Endothelial cell of umbilical vein (primary cell): ENCODE measurements at regions not wholly inside any gene's neighbourhood (a gene's known extent, or its start where the extent isn't known, plus 50 kb on each side); places are given as distances from the start of the nearest gene placed in this dataset.

ENCODE experiments used
- BruUV-seq: library from RNA; stranded (reverse); fragments of 400-500 nt; replicated peaks from 2 replicates; lab custom pipeline; 2021; lab: Mats Ljungman, UMichigan
- CTCF ChIA-PET: fragments of 300-600, 350-600 bp; sonication (Branson Sonifier 250); formaldehyde crosslinking; loops from one replicate; lab custom pipeline; 2021; ENCODE audit warnings: antibody characterized with exemption, inconsistent platforms; lab: Charles Lee
- POLR2A ChIA-PET: fragments of 300-600, 350-600 bp; sonication (Branson Sonifier 250); formaldehyde crosslinking; loops from one replicate; lab custom pipeline; 2021; ENCODE audit warnings: antibody characterized with exemption, inconsistent platforms; lab: Charles Lee
- DNase-seq: peaks from one replicate; pipeline ENCODE4 v3.0.0-alpha.2; 2011; ENCODE audit warnings: low read depth, low spot score
- FAIRE-seq: peaks from 2 replicates; lab custom pipeline; 2011; peaks lifted over from hg19 to GRCh38; lab: Jason Lieb, UNC
- H2AFZ ChIP-seq: 2 replicates; pipeline ENCODE4 v1.6.0; 2012; ENCODE audit warnings: low read depth, low read length, control low read depth, inconsistent platforms
- H3K27ac ChIP-seq: 2 replicates; pipeline ENCODE4 v1.5.1; 2011; ENCODE audit warnings: low read depth, mild to moderate bottlenecking, control low read depth, low read length, moderate library complexity; ENCODE audit not compliant: insufficient read depth
- H3K27me3 ChIP-seq, 2 experiments: 2 replicates each; pipeline versions ENCODE4 v1.6.0 to v1.6.1; 2011; ENCODE audit warnings: low read length in 2 of 2, mixed read lengths in 1 of 2; ENCODE audit not compliant: control insufficient read depth in 2 of 2, insufficient read depth in 2 of 2
- H3K36me3 ChIP-seq, 2 experiments: 2 replicates in 1 of 2; 3 replicates in 1 of 2; pipeline ENCODE4 v1.5.1; 2011; ENCODE audit warnings: low read length in 2 of 2, mild to moderate bottlenecking in 1 of 2, moderate library complexity in 1 of 2; ENCODE audit not compliant: control insufficient read depth in 2 of 2, insufficient read depth in 2 of 2; ENCODE audit errors: extremely low read depth in 1 of 2
- H3K4me1 ChIP-seq: 3 replicates; pipeline ENCODE4 v1.5.1; 2011; ENCODE audit warnings: mild to moderate bottlenecking, low read length; ENCODE audit not compliant: control insufficient read depth, insufficient read depth; ENCODE audit errors: extremely low read depth
- H3K4me2 ChIP-seq: 2 replicates; pipeline ENCODE4 v1.6.1; 2011; ENCODE audit warnings: low read length, control low read depth, mixed read lengths; ENCODE audit not compliant: insufficient read depth
- H3K4me3 ChIP-seq, 3 experiments: fragments of 200-600 bp in 1 of 3; sonication (generic), shearing (Covaris generic) in 1 of 3; replicated peaks in 1 of 3; 2 replicates each; pipeline ENCODE4 v1.5.1; 2011 to 2016; ENCODE audit warnings: control low read depth in 3 of 3, low read length in 3 of 3, mild to moderate bottlenecking in 2 of 3, inconsistent platforms in 1 of 3, low read depth in 1 of 3, moderate library complexity in 1 of 3; ENCODE audit not compliant: insufficient read depth in 1 of 3
- H3K79me2 ChIP-seq: 2 replicates; pipeline ENCODE4 v1.6.0; 2012; ENCODE audit warnings: low read length, inconsistent platforms; ENCODE audit not compliant: control insufficient read depth, insufficient read depth
- H3K9ac ChIP-seq: replicated peaks from 2 replicates; pipeline ENCODE3; 2011; ENCODE audit warnings: low read length, control low read depth; ENCODE audit not compliant: insufficient read depth; ENCODE audit errors: extremely low read depth
- H3K9me1 ChIP-seq: replicated peaks from 3 replicates; pipeline ENCODE4 v1.6.0; 2011; ENCODE audit warnings: mild to moderate bottlenecking, low read length; ENCODE audit not compliant: control insufficient read depth, insufficient read depth; ENCODE audit errors: extremely low read depth
- H3K9me3 ChIP-seq: replicated peaks from 2 replicates; pipeline ENCODE4 v1.5.1; 2012; ENCODE audit warnings: low read length, inconsistent platforms; ENCODE audit not compliant: control insufficient read depth, insufficient read depth
- H4K20me1 ChIP-seq: replicated peaks from 2 replicates; pipeline ENCODE3; 2011; ENCODE audit warnings: mild to moderate bottlenecking, low read length; ENCODE audit not compliant: control insufficient read depth, insufficient read depth; ENCODE audit errors: extremely low read depth
- EZH2 ChIP-seq: IDR thresholded peaks from 2 replicates; pipeline ENCODE4 v1.6.1; 2012; ENCODE audit warnings: borderline replicate concordance, low read depth, mild to moderate bottlenecking, moderate library complexity, low read length, inconsistent platforms; ENCODE audit not compliant: severe bottlenecking
- FOS ChIP-seq: IDR thresholded peaks from 2 replicates; pipeline ENCODE4 v1.6.1; 2011; ENCODE audit warnings: mild to moderate bottlenecking, low read length, moderate library complexity, borderline replicate concordance; ENCODE audit not compliant: insufficient read depth
- GATA2 ChIP-seq: IDR thresholded peaks from 2 replicates; pipeline ENCODE4 v1.7.0; 2011; ENCODE audit warnings: low read depth, mild to moderate bottlenecking, moderate library complexity, mixed read lengths, low read length; ENCODE audit not compliant: insufficient read length, insufficient read depth
- JUN ChIP-seq: IDR thresholded peaks from 2 replicates; pipeline ENCODE4 v1.6.1; 2011; ENCODE audit warnings: borderline replicate concordance, low read depth; ENCODE audit not compliant: insufficient read length, insufficient read depth
- MAX ChIP-seq: IDR thresholded peaks from 2 replicates; pipeline ENCODE4 v1.6.1; 2011; ENCODE audit not compliant: insufficient read depth, insufficient read length
- MYC ChIP-seq: IDR thresholded peaks from one replicate; pipeline ENCODE4 v1.6.1; 2011; ENCODE audit warnings: mild to moderate bottlenecking, low read depth, low read length
- POLR2A ChIP-seq: IDR thresholded peaks from 2 replicates; pipeline ENCODE4 v1.6.1; 2012; ENCODE audit warnings: low read depth, mild to moderate bottlenecking, control low read depth, low read length
- dilution Hi-C: fragments of 300-500 bp; cut with MboI; formaldehyde crosslinking; loops from one replicate; pipeline ENCODE4 v1.15.0; 2019; ENCODE audit warnings: low sequenced_read_pairs; ENCODE audit not compliant: extremely low pct_ligation_motif_present
- intact Hi-C: fragments of 100-400 bp; cut with micrococcal nuclease; formaldehyde crosslinking; loops from one replicate; pipeline ENCODE4 v1.10.0; 2022
- TF ChIP-seq, protein P1 (sequence below), 2 donors: IDR thresholded peaks; 1 replicate in 1 of 2; 2 replicates in 1 of 2; pipeline ENCODE4 v1.5.1; 2011; ENCODE audit warnings: low read length in 2 of 2, mild to moderate bottlenecking in 2 of 2, moderate library complexity in 2 of 2, control low read depth in 1 of 2, inconsistent platforms in 1 of 2, low read depth in 1 of 2; ENCODE audit not compliant: insufficient read depth in 1 of 2; ENCODE audit errors: extremely low read depth in 1 of 2

- POLR2A ChIA-PET = no interaction called here
- Histone ChIP-seq H4K20me1 (no peaks in the 10 kb centered on the region), H3K36me3 (no peaks in the 10 kb centered on the region), H3K9ac (no peak overlapping the region), H2AFZ (no peak overlapping the region), H3K4me1 (no peaks in the 10 kb centered on the region), H3K27me3 (peaks cover 0 to 4% of the 10 kb centered on the region in 2 experiments), H3K27ac (no peak overlapping the region), H3K9me1 (no peaks in the 10 kb centered on the region), H3K4me3 (no peak overlapping the region), H3K79me2 (no peaks in the 10 kb centered on the region), H3K9me3 (no peaks in the 10 kb centered on the region), H3K4me2 (no peak overlapping the region)
- intact Hi-C loops = loop anchor here (5.0 kb wide), 1 partner anchor 1289 kb away; no protein-coding TSS in a partner anchor
- BruUV-seq = no TSS peak
- dilution Hi-C loops = no loop called here
- TF ChIP-seq POLR2A = no peak
- TF ChIP-seq EZH2 = no peak
- TF ChIP-seq GATA2 = no peak
- no peak for TF ChIP-seq MAX
- no peak for TF ChIP-seq MYC
- TF ChIP-seq FOS = no peak
- CTCF ChIA-PET = no interaction called here
- DNase-seq = no peak
- FAIRE-seq = no peak
Observed at GRCh38 chr18:70493461-70493860, 204.6 kb downstream of the SOCS6 start.

DNA sequence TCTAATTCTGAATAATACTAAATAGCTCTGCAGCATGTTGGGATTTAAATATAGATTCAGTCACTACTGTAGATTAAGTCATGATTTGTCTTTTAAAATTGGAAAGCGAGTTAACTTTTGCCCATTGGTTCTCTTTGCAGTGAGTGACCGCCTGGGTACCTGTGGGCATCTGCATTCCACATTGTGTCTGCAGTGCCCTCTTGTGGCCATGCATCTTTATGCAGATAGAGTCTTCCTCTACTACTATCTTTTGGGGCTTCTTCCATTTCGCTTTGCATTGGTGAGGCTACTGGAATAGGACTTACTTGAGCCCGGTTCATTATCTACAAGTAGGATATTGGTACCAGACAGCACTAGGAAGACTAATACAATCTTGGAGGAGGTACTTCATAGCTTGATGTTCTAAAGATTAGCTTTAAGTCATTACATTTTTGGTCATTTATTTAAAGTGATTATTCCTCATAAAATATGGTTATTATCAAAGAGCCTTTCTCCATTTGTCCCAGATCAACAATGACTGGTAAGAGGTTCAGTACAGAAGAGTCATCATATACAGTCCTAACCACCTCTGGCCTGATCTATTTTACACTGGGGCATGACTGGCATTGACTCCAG is 203.0 kb downstream of the SOCS6 start:
- dilution Hi-C loops (no loop called here), intact Hi-C loops (loop anchor here (5.0 kb wide), 1 partner anchor 1290 kb away; no protein-coding TSS in a partner anchor)
- POLR2A ChIA-PET = no interaction called here
- Histone ChIP-seq H3K27ac (no peak overlapping the region), H3K9ac (no peak overlapping the region), H3K79me2 (no peaks in the 10 kb centered on the region), H4K20me1 (no peaks in the 10 kb centered on the region), H3K36me3 (no peaks in the 10 kb centered on the region), H3K4me2 (no peak overlapping the region), H3K4me1 (no peaks in the 10 kb centered on the region), H3K9me1 (no peaks in the 10 kb centered on the region), H3K9me3 (no peaks in the 10 kb centered on the region), H3K4me3 (no peak overlapping the region), H3K27me3 (peaks cover 0 to 4% of the 10 kb centered on the region in 2 experiments), H2AFZ (no peak overlapping the region)
- BruUV-seq = no TSS peak
- TF ChIP-seq JUN = no peak
- TF ChIP-seq, protein P1, sequence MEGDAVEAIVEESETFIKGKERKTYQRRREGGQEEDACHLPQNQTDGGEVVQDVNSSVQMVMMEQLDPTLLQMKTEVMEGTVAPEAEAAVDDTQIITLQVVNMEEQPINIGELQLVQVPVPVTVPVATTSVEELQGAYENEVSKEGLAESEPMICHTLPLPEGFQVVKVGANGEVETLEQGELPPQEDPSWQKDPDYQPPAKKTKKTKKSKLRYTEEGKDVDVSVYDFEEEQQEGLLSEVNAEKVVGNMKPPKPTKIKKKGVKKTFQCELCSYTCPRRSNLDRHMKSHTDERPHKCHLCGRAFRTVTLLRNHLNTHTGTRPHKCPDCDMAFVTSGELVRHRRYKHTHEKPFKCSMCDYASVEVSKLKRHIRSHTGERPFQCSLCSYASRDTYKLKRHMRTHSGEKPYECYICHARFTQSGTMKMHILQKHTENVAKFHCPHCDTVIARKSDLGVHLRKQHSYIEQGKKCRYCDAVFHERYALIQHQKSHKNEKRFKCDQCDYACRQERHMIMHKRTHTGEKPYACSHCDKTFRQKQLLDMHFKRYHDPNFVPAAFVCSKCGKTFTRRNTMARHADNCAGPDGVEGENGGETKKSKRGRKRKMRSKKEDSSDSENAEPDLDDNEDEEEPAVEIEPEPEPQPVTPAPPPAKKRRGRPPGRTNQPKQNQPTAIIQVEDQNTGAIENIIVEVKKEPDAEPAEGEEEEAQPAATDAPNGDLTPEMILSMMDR (IDR thresholded peaks at IDR 0.05; ENCODE audit: extremely low read depth in 1 of 2, insufficient read depth in 1 of 2, low read depth in 1 of 2, low read length in 2 of 2) = peak; percentile 71 to 81
- CTCF ChIA-PET = interaction anchor here (0.6 to 2.3 kb wide), 14 partner anchors 10 to 831 kb away, joined by 3 to 7 read pairs (median 4); no protein-coding TSS in a partner anchor
- DNase-seq = peak; percentile 47
- FAIRE-seq = peak; percentile 89
